Left cardiac atrium (tissue), 4 donors: ENCODE measurements at regions not wholly inside any gene's neighbourhood (a gene's known extent, or its start where the extent isn't known, plus 50 kb on each side); places are given as distances from the start of the nearest gene placed in this dataset.

Source experiments
- ATAC-seq, 2 donors: fragments of 200-7000 bp; cut with Tn5 transposase; one replicate each; pipeline ENCODE4 v1.9.1; 2020; ENCODE audit warnings: mild to moderate bottlenecking in 2 of 2, moderate library complexity in 2 of 2
- DNase-seq: peaks from one replicate; pipeline ENCODE4 v3.0.0-alpha.2; 2020
- intact Hi-C, 2 donors: fragments of 100-400 bp; cut with DNase I; formaldehyde crosslinking; loops; one replicate each; pipeline versions ENCODE4 v1.14.1 to v1.15.1; 2022 to 2023
- donor health status: DM: no; HTN: yes; CAD: no.
- donor health status: DM: no; HTN: yes; CAD: no; lungs with severe emphysema.
- donor health status: DM: yes; HTN: yes; CAD: no.
- donor health status: Dilated cardiomyopathy.

DNA sequence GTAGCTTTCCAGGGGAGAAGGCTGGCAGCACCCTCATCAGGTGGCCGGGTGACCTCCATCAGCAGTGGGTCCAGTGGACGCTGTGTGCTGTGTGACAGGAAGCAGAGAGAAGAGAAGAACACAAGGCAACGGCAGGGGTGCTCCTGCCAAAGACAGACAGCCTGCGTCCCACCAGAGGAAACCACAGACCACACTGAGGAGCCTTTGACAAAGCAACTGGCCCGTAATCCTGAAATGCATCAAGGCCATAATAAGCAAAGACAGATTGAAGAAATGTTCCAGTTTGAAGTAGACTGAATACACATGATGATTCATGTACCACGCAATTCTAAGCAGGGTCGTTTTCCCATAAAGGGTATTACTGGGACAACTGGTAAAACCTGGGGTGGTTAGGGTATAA, 172.4 kb downstream of the FBXO15 start:
- intact Hi-C loops = no loop called here
- DNase-seq (no peak), ATAC-seq (no peak)

- intact Hi-C loops = no loop called here
Measured at GRCh38 chr18:73973972-73974371, 173.7 kb downstream of the FBXO15 start.

DNA sequence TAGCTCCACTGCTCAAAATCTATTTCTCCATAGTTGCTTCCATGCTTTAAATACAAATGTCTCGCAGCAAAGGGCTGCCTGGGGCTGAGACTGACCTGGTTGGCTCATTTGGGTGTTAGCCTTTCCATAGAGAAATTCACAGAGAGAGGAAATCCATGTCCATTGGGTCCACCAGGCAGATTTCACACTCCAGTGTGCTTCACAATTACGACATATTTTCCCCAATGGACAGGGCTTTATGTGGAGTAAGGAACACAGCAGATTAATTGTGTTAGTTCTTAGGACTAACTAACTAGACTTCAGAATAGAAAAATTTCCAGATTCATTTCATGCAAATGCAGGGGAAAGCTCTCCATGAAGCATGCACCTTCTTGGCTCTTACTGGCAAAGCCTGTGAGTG, 180.7 kb downstream of the FBXO15 start:
- DNase-seq (no peak), ATAC-seq (no peak)
- intact Hi-C loops = no loop called here

More at GRCh38 chr18:73973972-73974371, 173.7 kb downstream of the FBXO15 start:
- ATAC-seq (no peak), DNase-seq (no peak)

DNA sequence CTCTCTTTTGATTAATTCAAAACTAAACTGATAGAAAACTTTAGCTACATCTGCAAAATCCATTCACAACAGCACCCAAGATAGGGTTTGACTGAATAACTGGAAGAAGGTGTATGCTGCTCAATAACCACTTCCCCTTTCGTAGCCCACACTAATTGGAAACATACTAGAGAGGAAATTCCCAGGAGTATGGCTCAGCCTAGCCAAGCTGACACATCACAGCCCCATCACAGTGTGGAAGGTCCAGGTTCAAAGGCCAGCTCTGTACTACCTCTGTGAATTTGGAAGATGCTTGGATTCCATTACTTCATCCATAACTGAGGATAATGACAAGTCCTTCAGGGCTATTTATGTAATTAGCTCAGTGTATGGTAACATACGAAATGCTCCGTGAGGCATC, 185.4 kb downstream of the FBXO15 start:
- intact Hi-C loops = no loop called here
- ATAC-seq (no peak), DNase-seq (no peak)

DNA sequence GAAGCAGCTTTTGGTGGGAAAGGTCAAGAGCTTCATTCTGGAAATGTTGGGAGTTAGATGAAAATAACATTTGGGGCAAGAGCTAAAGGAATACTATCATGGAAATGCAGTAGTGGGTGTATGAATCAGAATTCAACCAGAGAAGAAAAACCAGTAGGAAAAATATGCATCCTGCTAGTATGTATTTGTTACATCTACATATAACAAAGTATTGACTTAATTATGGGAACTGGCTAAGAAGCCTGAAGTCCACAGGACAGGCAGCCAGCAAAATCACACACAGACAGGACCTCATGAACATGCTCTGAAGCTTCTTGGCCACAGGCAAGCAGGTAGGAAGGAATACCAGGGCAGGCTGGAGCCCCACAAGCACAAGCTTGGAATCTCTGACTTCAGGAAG, 185.8 kb downstream of the FBXO15 start:
- intact Hi-C loops = no loop called here
- ATAC-seq (no peak), DNase-seq (no peak)

DNA sequence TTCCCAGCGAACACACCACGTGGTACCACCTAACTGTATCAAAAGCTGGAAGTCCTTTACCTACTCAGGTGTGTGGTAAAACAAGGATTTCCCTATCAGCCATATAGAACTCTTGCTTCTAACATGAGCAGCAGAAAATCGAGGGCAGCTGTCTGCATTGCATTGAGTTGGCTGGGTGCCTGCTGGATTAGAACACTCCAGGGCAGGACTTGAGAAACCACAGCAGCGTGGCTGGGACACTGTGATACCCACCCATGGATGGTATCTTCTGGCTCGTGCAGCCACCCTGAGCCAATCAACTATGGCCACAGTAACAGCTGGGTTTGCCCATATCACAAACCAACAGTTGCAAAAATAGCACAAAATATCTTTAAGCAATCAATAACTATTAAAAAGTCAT, 188.3 kb downstream of the FBXO15 start:
- intact Hi-C loops = no loop called here
- no peak for DNase-seq

GRCh38 chr18:73954268-73954667, 193.4 kb downstream of the FBXO15 start:
- intact Hi-C loops = no loop called here
- no peak for ATAC-seq

More for the DNA sequence above, 188.3 kb downstream of the FBXO15 start:
- ATAC-seq = no peak

GRCh38 chr18:73952296-73952946, 195.2 kb downstream of the FBXO15 start:
- DNase-seq = no peak
- intact Hi-C loops = no loop called here
- no peak for ATAC-seq

More at GRCh38 chr18:73954268-73954667, 193.4 kb downstream of the FBXO15 start:
- DNase-seq = no peak

- DNase-seq (no peak), ATAC-seq (no peak)
- intact Hi-C loops = no loop called here
Measured at GRCh38 chr18:73950116-73950700, 197.4 kb downstream of the FBXO15 start.

DNA sequence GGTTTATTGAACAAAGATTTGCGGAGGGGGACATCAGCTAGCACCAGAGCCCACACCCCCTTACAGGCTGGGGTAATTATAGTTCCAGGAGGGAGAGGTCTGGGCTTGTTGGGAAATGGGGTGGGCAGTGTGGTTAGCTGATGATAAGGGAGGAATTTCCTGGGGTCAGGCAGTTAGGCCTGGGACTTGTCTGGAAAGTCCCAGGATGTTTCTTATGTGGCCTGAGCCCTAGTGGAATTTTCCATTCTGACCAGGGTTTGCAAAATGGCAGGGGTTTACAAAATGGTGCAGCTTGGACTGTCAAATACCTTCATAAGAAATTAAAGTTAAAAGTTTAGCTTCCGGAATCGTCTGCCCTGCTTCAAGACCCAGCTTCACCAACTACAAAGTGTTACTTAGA, 199.1 kb downstream of the FBXO15 start:
- DNase-seq (no peak), ATAC-seq (no peak)
- intact Hi-C loops = no loop called here

DNA sequence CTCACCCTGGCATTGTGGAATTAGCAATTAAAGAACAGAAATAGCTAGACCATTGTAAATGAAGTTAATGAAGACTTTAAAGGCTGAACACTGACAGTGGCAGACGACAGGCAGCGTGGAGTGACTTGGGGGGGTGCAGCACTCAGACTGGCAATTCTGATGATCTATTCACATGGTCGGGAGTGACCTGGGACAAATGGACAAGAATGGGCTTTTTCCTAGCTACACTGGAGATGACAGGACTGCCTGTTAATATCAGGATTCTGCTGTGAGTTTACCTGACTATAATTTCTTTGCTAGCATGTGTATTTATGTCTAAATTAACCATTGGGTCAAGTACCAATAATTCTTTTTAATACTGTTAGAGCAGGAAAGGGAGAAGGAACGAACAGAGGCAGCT, 199.6 kb downstream of the FBXO15 start:
- no peak for ATAC-seq
- DNase-seq = no peak
- intact Hi-C loops = no loop called here

DNA sequence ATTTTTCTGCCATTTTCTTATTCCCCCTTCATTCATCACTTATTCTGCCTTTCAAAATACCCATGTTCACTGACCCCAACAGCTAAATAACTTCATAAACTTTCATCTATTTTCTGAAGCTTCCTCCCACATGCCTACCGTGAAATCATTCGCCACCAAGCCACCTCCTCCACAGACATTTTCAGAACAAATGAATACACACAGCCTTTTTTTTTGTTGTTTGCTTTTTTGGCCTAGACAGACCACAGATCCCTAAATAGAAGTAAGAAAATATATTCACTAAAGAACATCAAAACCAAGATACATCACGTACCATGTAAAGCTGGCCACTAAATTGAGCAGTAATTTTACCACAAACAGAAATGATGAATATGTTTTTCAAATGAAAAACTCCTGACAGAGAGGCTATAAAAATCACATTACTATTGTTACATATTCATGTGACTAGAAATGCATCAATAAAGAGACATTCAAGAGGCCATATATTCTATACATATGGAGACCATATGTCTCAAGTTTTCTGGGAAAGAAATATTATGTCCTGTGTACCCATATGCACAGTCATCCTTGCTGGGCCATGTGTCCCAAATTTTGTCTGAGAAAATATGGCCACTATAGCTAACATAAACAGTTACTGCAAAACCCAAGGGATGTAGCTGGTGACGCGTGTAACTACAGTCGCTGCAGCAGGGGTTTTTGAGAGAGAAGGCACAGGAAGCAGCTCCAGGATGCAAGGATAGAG, 200.3 kb downstream of the FBXO15 start:
- intact Hi-C loops = no loop called here
- ATAC-seq = no peak
- no peak for DNase-seq

GRCh38 chr18:73945130-73945792, 202.4 kb downstream of the FBXO15 start:
- DNase-seq (no peak), ATAC-seq (no peak)
- intact Hi-C loops = no loop called here

GRCh38 chr18:73944715-73945114, 202.9 kb downstream of the FBXO15 start:
- no peak for ATAC-seq
- intact Hi-C loops = no loop called here
- DNase-seq = no peak

GRCh38 chr18:73943763-73944162, 203.9 kb downstream of the FBXO15 start:
- no peak for ATAC-seq

DNA sequence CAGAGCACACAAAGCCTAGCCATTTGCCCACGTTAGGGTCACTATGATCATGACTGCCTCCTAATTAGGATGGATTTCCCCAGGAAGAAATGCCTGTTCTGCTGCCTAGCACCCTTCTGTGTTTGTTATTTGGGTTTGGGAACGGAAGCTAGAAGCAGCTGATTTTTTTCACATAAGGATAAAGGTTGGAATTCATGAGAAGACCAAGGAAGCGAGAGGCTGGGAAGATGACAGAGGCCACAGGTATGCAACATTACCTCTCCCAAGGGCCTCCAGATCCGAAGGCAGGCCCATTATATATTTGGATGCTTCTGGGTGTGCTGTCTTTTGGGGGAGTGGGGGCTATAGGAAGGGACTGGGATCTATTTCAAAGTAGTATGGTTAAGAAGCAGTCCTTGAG, 204.7 kb downstream of the FBXO15 start:
- DNase-seq (no peak), ATAC-seq (no peak)
- intact Hi-C loops = no loop called here

More at GRCh38 chr18:73943763-73944162, 203.9 kb downstream of the FBXO15 start:
- DNase-seq = no peak
- intact Hi-C loops = no loop called here

GRCh38 chr18:73942081-73942625, 205.5 kb downstream of the FBXO15 start:
- intact Hi-C loops = no loop called here
- DNase-seq (no peak), ATAC-seq (no peak)

DNA sequence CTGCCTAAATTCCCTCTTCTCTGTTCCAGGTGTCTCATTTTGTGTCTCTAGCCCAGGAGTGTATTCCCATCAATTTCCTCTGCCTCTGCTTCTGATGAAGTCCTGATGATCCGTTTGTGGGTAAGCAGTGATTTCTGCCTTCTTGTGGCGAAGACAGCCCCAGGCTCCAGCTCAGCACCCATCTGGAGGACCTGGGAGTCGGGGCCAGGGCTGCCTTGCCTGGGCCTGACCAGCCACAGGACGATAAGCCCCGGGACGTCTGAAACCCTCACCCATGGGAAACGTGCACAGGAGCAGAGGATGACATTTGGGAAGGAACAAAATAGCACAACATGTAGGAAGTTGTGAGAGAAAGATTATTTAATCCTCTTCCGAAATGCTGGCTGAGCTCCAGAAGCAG, 206.9 kb downstream of the FBXO15 start:
- DNase-seq = no peak
- no peak for ATAC-seq
- intact Hi-C loops = no loop called here

- DNase-seq (no peak), ATAC-seq (no peak)
- intact Hi-C loops = no loop called here
Measured at GRCh38 chr18:73939391-73939790, 208.2 kb downstream of the FBXO15 start.

- ATAC-seq = no peak
- intact Hi-C loops = no loop called here
- no peak for DNase-seq
Measured at GRCh38 chr18:73933685-73934084, 213.9 kb downstream of the FBXO15 start.
